K562 (cell line): ENCODE measurements at regions not wholly inside any gene's neighbourhood (a gene's known extent, or its start where the extent isn't known, plus 50 kb on each side); places are given as distances from the start of the nearest gene placed in this dataset.

ENCODE experiments used
- ATAC-seq: fragments of 200-7000 bp; cut with Tn5 transposase; 3 replicates; pipeline ENCODE4 v1.9.1; 2020; ENCODE audit warnings: moderate library complexity
- BruUV-seq: library from RNA; stranded (reverse); fragments of 400-500 nt; replicated peaks from 2 replicates; lab custom pipeline; 2021; lab: Mats Ljungman, UMichigan
- CTCF ChIA-PET: fragments of 300-600 bp; formaldehyde crosslinking; extraction: SDS; loops from one replicate; lab custom pipeline; 2021; ENCODE audit warnings: low intra/inter-chr PET ratio; lab: Yijun Ruan, JAX
- POLR2A ChIA-PET: fragments of 300-600, 350-650 bp; sonication (Branson Sonifier 250); formaldehyde crosslinking; extraction: SDS; loops from one replicate; lab custom pipeline; 2021; ENCODE audit warnings: antibody characterized with exemption, inconsistent platforms; lab: Yijun Ruan, JAX
- DNase-seq, 4 experiments: peaks; one replicate each; pipeline versions ENCODE4 v3.0.0 to v3.0.0-alpha.2; 2011 to 2018; ENCODE audit warnings: low spot score in 3 of 4, mixed read lengths in 3 of 4; ENCODE audit errors: extremely low read depth in 1 of 4
- FAIRE-seq: peaks from 2 replicates; lab custom pipeline; 2011; peaks lifted over from hg19 to GRCh38; lab: Jason Lieb, UNC
- H2AFZ ChIP-seq: 2 replicates; pipeline ENCODE4 v1.6.0; 2011; ENCODE audit warnings: low read depth, low read length, control low read depth, inconsistent platforms
- H3K27ac ChIP-seq: fragments of 200-600 bp; 3 replicates; pipeline ENCODE4 v1.8.0; 2011; ENCODE audit warnings: low read depth, mild to moderate bottlenecking, control low read depth, inconsistent platforms, low read length, moderate library complexity, mixed read lengths; ENCODE audit errors: extremely low read depth
- H3K27me3 ChIP-seq, 2 experiments: fragments of 300-600 bp in 1 of 2; 2 replicates in 1 of 2; 3 replicates in 1 of 2; pipeline versions ENCODE4 v1.6.0 to v1.8.0; 2011; ENCODE audit warnings: inconsistent platforms in 2 of 2, low read length in 2 of 2, mild to moderate bottlenecking in 1 of 2, mixed read lengths in 1 of 2, moderate library complexity in 1 of 2; ENCODE audit not compliant: control insufficient read depth in 2 of 2, insufficient read depth in 2 of 2
- H3K36me3 ChIP-seq: fragments of 300-600 bp; 3 replicates; pipeline ENCODE4 v1.8.0; 2011; ENCODE audit warnings: mild to moderate bottlenecking, low read length, inconsistent platforms; ENCODE audit not compliant: control insufficient read depth, insufficient read depth
- H3K4me1 ChIP-seq, 2 experiments: fragments of 200-600 bp in 1 of 2; replicated peaks in 1 of 2; 2 replicates in 1 of 2; 3 replicates in 1 of 2; pipeline versions ENCODE4 v1.5.1 to v1.8.0; 2011; ENCODE audit warnings: inconsistent platforms in 2 of 2, low read length in 2 of 2, mild to moderate bottlenecking in 1 of 2, mixed read lengths in 1 of 2, moderate library complexity in 1 of 2; ENCODE audit not compliant: control insufficient read depth in 2 of 2, insufficient read depth in 2 of 2
- H3K4me2 ChIP-seq: 2 replicates; pipeline ENCODE4 v1.6.1; 2011; ENCODE audit warnings: low read length, control low read depth, inconsistent platforms, mixed read lengths; ENCODE audit not compliant: insufficient read depth
- H3K4me3 ChIP-seq: fragments of 200-600 bp; sonication (generic), shearing (Covaris generic); 2 replicates; pipeline ENCODE4 v1.5.1; 2016; ENCODE audit warnings: control low read depth, inconsistent platforms
- H3K79me2 ChIP-seq: fragments of 200-600 bp; 3 replicates; pipeline ENCODE4 v1.8.0; 2011; ENCODE audit warnings: low read length, inconsistent platforms; ENCODE audit not compliant: control insufficient read depth, insufficient read depth
- H3K9ac ChIP-seq, 2 experiments: 2 replicates each; pipeline versions ENCODE4 v1.6.0 to v1.6.1; 2011; ENCODE audit warnings: low read depth in 2 of 2, low read length in 2 of 2, control low read depth in 1 of 2, inconsistent platforms in 1 of 2, mild to moderate bottlenecking in 1 of 2, mixed read lengths in 1 of 2; ENCODE audit not compliant: insufficient read depth in 1 of 2
- H3K9me1 ChIP-seq: one replicate; pipeline ENCODE4 v1.6.0; 2011; ENCODE audit warnings: inconsistent platforms, mild to moderate bottlenecking, low read length, moderate library complexity; ENCODE audit not compliant: control insufficient read depth, insufficient read depth
- H3K9me3 ChIP-seq: replicated peaks from 2 replicates; pipeline ENCODE4 v1.5.1; 2011; ENCODE audit warnings: low read depth, low read length, inconsistent platforms; ENCODE audit not compliant: control insufficient read depth, insufficient read depth
- H4K20me1 ChIP-seq: replicated peaks from 2 replicates; pipeline ENCODE4 v1.6.1; 2011; ENCODE audit warnings: low read length, inconsistent platforms, mixed read lengths; ENCODE audit not compliant: control insufficient read depth, insufficient read depth
- ASH1L ChIP-seq: fragments of 450-650 bp; IDR thresholded peaks from 2 replicates; pipeline ENCODE4 v1.6.1; 2018; ENCODE audit warnings: borderline replicate concordance, mild to moderate bottlenecking, low read depth; ENCODE audit not compliant: partially characterized antibody
- PTRF ChIP-seq: fragments of 450-650 bp; IDR thresholded peaks from 2 replicates; pipeline ENCODE4 v1.6.1; 2016; ENCODE audit warnings: mild to moderate bottlenecking, missing genetic modification characterization, missing compliant biosample characterization
- TBL1XR1 ChIP-seq, 2 experiments: IDR thresholded peaks; 2 replicates each; pipeline ENCODE4 v1.6.1; 2012; ENCODE audit warnings: improper control_type of control experiment in 2 of 2, low read length in 2 of 2, mild to moderate bottlenecking in 1 of 2
- ZBTB17 ChIP-seq: fragments of 450-650 bp; formaldehyde crosslinking; IDR thresholded peaks from 2 replicates; pipeline ENCODE4 v1.4.0; 2020; ENCODE audit warnings: mild to moderate bottlenecking
- ZNF3 ChIP-seq: fragments of 250-450 bp; sonication (Bioruptor Pico); IDR thresholded peaks from 2 replicates; pipeline ENCODE4 v1.5.0; 2021; ENCODE audit warnings: mild to moderate bottlenecking, moderate library complexity
- ZNF778 ChIP-seq: fragments of 450-650 bp; formaldehyde crosslinking; IDR thresholded peaks from 2 replicates; pipeline ENCODE4 v1.4.0; 2020; ENCODE audit warnings: mild to moderate bottlenecking, moderate library complexity
- WGBS: fragments of 100-300 bp; shearing (Covaris generic); methylation state at CpG from one replicate; pipeline ENCODE4 v1.1.6; 2016; ENCODE audit warnings: low coverage, mixed read lengths; ENCODE audit not compliant: insufficient coverage; ENCODE audit errors: missing lambda C conversion rate; 5-methylcytosine and 5-hydroxymethylcytosine counted together
- in situ Hi-C: fragments of 300-500 bp; cut with MboI; formaldehyde crosslinking; loops from 4 replicates; pipeline ENCODE4 v1.15.0; 2018; ENCODE audit warnings: inconsistent platforms, mixed read lengths
- intact Hi-C: fragments of 100-400 bp; cut with micrococcal nuclease; formaldehyde crosslinking; loops from 2 replicates; pipeline ENCODE4 v1.14.2; 2022
- TF ChIP-seq, protein P1 (sequence below): sonication (generic); IDR thresholded peaks from 2 replicates; pipeline ENCODE4 v1.6.1; 2016
- TF ChIP-seq, protein P2 (sequence below): sonication (generic); formaldehyde crosslinking; IDR thresholded peaks from 2 replicates; pipeline ENCODE4 v1.8.0; 2022; ENCODE audit warnings: mild to moderate bottlenecking, missing genetic modification reagents
- TF ChIP-seq, protein P3 (sequence below): sonication (generic); formaldehyde crosslinking; IDR thresholded peaks from 2 replicates; pipeline ENCODE4 v1.8.0; 2022; ENCODE audit warnings: missing genetic modification reagents, mild to moderate bottlenecking, borderline replicate concordance

DNA sequence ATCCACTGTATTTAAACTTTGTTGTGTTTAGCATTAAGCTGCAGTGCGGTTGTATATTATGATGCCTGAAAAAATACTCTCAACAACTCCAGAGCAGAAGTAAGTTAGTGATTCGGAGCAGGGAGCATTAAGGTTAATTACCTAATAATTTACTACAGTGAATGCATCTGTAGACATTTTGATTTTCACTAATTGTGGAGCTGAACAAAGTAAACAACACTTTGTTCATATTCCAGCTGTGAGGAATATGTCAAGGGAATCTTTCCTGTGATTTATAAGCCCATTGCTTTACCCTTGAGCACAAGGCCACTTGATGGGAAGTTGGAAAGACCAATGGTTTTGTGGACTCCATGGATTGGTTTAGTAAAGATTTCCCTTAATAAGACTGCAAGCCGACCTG, 77.1 kb downstream of the CBLN4 start:
- no peak for ATAC-seq
- BruUV-seq, result no TSS peak
- ChIA-PET POLR2A (no interaction called here), CTCF (no interaction called here)
- Histone ChIP-seq H3K4me3 (no peak overlapping the region), H3K27me3 (no peaks in the 10 kb centered on the region), H3K4me2 (no peak overlapping the region), H4K20me1 (no peaks in the 10 kb centered on the region), H3K9ac (no peak overlapping the region), H3K27ac (no peak overlapping the region), H3K9me1 (no peaks in the 10 kb centered on the region), H2AFZ (no peak overlapping the region), H3K9me3 (no peaks in the 10 kb centered on the region), H3K79me2 (no peaks in the 10 kb centered on the region), H3K36me3 (no peaks in the 10 kb centered on the region), H3K4me1 (no peaks in the 10 kb centered on the region)
- no peak for DNase-seq
- intact Hi-C loops (no loop called here), in situ Hi-C loops (no loop called here)
- 0% methylated on average over 3 of the region's 3 CpGs for WGBS
- FAIRE-seq, result no peak
- TF ChIP-seq PTRF (tag) (no peak), ZNF778 (CRISPR knock-in tag) (no peak), TBL1XR1 (IDR thresholded peaks at IDR 0.05; ENCODE audit: low read length in 2 of 2) (no peak), ZBTB17 (no peak), ASH1L (no peak), ZNF3 (CRISPR knock-in tag) (no peak)
- TF ChIP-seq, protein P1, sequence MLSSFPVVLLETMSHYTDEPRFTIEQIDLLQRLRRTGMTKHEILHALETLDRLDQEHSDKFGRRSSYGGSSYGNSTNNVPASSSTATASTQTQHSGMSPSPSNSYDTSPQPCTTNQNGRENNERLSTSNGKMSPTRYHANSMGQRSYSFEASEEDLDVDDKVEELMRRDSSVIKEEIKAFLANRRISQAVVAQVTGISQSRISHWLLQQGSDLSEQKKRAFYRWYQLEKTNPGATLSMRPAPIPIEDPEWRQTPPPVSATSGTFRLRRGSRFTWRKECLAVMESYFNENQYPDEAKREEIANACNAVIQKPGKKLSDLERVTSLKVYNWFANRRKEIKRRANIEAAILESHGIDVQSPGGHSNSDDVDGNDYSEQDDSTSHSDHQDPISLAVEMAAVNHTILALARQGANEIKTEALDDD, result no peak
- TF ChIP-seq, protein P2, sequence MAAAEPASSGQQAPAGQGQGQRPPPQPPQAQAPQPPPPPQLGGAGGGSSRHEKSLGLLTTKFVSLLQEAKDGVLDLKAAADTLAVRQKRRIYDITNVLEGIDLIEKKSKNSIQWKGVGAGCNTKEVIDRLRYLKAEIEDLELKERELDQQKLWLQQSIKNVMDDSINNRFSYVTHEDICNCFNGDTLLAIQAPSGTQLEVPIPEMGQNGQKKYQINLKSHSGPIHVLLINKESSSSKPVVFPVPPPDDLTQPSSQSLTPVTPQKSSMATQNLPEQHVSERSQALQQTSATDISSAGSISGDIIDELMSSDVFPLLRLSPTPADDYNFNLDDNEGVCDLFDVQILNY (CRISPR knock-in tag), result no peak
- TF ChIP-seq, protein P3, sequence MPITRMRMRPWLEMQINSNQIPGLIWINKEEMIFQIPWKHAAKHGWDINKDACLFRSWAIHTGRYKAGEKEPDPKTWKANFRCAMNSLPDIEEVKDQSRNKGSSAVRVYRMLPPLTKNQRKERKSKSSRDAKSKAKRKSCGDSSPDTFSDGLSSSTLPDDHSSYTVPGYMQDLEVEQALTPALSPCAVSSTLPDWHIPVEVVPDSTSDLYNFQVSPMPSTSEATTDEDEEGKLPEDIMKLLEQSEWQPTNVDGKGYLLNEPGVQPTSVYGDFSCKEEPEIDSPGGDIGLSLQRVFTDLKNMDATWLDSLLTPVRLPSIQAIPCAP (CRISPR knock-in tag), result no peak
